ENCODE measurements at regions not wholly inside any gene's neighbourhood (a gene's known extent, or its start where the extent isn't known, plus 50 kb on each side); places are given as distances from the start of the nearest gene placed in this dataset.
"Not testable (repeated sequence)": the region's sequence is repeated elsewhere in the genome, so short reads cannot be mapped to it uniquely, and the experiment has no call there.

DNA sequence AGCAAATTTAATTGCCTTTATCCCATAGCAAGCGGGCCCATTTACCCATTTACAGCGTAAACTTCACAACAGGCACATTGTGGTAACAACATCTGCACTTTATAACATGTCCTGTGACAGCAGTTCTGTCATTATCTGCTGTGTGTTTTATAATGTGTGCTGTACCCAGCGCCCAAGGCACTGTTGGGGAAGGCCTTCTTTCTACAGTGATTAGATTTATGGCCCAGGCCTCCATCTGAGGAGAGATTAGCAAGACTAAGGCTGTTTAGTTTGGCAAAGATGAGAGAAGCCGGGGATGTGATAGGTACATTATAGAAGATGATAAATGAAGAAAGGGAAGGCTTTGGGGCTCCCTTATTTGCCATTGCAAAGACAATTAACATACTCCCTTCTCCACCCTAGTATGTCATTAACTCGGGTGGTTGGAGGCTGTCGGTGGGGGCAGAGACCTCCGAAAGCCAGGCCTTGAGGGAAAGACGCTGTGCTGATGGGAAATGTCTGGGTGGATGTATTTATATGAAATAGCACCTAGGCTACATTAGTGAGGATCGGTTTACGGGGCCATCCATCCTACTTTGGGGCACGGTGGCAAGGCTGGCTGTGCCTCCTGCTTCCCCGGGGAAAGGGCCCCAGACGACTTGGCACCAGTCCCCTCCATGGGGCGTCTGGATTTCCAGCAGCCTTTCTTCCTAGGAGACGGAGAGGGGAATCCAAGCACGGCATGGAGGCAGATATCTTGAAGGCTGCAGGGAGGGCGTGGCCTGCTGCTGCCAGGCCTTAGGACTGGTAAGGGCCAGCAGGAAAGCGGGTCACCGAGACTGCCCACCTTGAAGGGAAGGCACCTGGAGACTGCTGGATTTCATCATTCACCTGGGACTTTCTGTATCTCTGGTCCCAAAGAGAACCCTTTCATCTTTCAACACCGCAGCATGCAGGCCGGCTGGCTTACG lies 64.3 kb upstream of the PTCH1 start:
- no peak for DNase-seq (ENCODE audit: low spot score)

GRCh38 chr9:95574866-95575553 lies 58.2 kb upstream of the PTCH1 start:
- no peak for DNase-seq (ENCODE audit: low spot score)

DNA sequence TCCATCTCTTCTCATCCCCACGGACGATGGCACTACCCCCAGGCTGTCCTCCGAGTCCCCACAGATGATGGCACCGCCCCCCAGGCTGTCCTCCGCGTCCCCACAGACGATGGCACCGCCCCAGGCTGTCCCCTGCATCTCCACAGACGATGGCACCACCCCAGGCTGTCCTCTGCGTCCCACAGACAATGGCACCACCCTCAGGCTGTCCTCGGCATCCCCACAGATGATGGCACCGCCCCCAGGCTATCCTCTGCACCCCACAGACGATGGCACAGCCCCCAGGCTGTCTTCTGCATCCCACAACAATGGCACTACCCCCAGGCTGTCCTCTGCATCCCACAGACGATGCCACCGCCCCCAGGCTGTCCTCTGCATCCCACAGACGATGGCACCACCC lies 57.4 kb upstream of the PTCH1 start:
- DNase-seq (ENCODE audit: low spot score), result peak; percentile 17

- no peak for DNase-seq (ENCODE audit: low spot score)
Observed at GRCh38 chr9:95573463-95573862, 56.7 kb upstream of the PTCH1 start.

GRCh38 chr9:95572381-95573151 lies 55.8 kb upstream of the PTCH1 start:
- no peak for DNase-seq (ENCODE audit: low spot score)

- no peak for DNase-seq (ENCODE audit: low spot score)
Observed at GRCh38 chr9:95570646-95571045, 53.9 kb upstream of the PTCH1 start.

DNA sequence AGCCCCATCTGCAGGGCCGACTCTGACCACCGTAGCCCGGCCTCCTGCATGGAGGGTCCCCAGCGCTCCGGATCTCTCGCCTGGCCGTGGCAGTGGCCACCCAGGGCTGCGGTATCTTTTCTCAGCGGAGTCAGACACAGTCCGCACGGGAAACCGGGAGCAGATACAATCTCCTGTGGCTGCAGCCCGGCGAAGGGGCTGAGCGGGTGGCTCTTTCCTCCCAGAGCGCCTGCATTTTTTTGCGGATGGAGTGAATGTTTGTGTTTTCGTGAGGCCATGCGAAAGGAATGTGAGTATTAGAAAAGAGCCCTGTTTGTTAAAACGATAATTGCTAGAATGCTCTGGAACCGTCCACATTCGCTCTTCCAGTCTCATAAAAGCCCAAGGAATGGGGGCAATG lies 53.4 kb upstream of the PTCH1 start:
- no peak for DNase-seq (ENCODE audit: low spot score)

GRCh38 chr9:95568735-95569134 lies 52.0 kb upstream of the PTCH1 start:
- not testable (repeated sequence) for DNase-seq (ENCODE audit: low spot score)

Data from pons (tissue), 1 donor.